ENCODE measurements at regions not wholly inside any gene's neighbourhood (a gene's known extent, or its start where the extent isn't known, plus 50 kb on each side); places are given as distances from the start of the nearest gene placed in this dataset.

- TF ChIP-seq CTCF (IDR thresholded peaks at IDR 0.05) = no peak
Measured at GRCh38 chr4:145414226-145414625, 67.4 kb upstream of the SMAD1 start.

GRCh38 chr4:145406970-145407369, 74.7 kb upstream of the SMAD1 start:
- no peak for TF ChIP-seq CTCF (IDR thresholded peaks at IDR 0.05)

GRCh38 chr4:145404761-145405160, 76.9 kb upstream of the SMAD1 start:
- TF ChIP-seq CTCF (IDR thresholded peaks at IDR 0.05) = no peak

GRCh38 chr4:145396581-145396980, 85.1 kb upstream of the SMAD1 start:
- no peak for TF ChIP-seq CTCF (IDR thresholded peaks at IDR 0.05)

- no peak for TF ChIP-seq CTCF (IDR thresholded peaks at IDR 0.05)
Measured at GRCh38 chr4:145390571-145390970, 91.1 kb upstream of the SMAD1 start.

GRCh38 chr4:145389550-145389949, 92.1 kb upstream of the SMAD1 start:
- TF ChIP-seq CTCF (IDR thresholded peaks at IDR 0.05) = no peak

- TF ChIP-seq CTCF (IDR thresholded peaks at IDR 0.05) = no peak
Measured at GRCh38 chr4:145388043-145388442, 93.6 kb upstream of the SMAD1 start.

GRCh38 chr4:145387079-145387478, 94.6 kb upstream of the SMAD1 start:
- TF ChIP-seq CTCF (IDR thresholded peaks at IDR 0.05) = no peak

Measured in LNCAP (cell line).